HPDE6-E6E7 (cell line): ENCODE measurements at regions not wholly inside any gene's neighbourhood (a gene's known extent, or its start where the extent isn't known, plus 50 kb on each side); places are given as distances from the start of the nearest gene placed in this dataset.
"Not testable (repeated sequence)": the region's sequence is repeated elsewhere in the genome, so short reads cannot be mapped to it uniquely, and the experiment has no call there.

Experiments used
- DNase-seq: peaks from one replicate; pipeline ENCODE4 v3.0.0; 2011; ENCODE audit warnings: missing footprints; ENCODE audit errors: extremely low spot score

- DNase-seq: no peak
Observed at GRCh38 chr22:22058633-22059290, 76.2 kb upstream of the TOP3B start.

GRCh38 chr22:22057617-22058378, 75.2 kb upstream of the TOP3B start:
- no peak for DNase-seq

- DNase-seq: not testable (repeated sequence)
Observed at GRCh38 chr22:22056809-22057594, 74.4 kb upstream of the TOP3B start.

DNA sequence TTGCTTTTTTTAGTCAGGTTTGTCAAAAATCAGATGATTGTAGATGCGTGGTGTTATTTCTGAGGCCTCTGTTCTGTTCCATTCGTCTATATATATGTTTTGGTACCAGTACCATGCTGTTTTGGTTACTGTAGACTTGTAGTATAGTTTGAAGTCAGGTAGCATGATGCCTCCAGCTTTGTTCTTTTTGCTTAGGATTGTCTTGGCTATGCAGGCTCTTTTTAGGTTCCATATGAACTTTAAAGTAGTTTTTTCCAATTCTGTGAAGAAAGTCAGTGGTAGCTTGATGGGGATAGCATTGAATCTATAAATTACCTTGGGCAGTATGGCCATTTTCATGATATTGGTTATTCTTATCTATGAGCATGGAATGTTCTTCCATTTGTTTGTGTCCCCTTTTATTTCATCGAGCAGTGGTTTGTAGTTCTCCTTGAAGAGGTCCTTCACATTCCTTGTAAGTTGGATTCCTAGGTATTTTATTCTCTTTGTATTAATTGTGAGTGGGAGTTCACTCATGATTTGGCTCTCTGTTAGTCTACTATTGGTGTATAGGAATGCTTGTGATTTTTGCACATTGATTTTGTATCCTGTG, 70.1 kb upstream of the TOP3B start:
- not testable (repeated sequence) for DNase-seq

DNA sequence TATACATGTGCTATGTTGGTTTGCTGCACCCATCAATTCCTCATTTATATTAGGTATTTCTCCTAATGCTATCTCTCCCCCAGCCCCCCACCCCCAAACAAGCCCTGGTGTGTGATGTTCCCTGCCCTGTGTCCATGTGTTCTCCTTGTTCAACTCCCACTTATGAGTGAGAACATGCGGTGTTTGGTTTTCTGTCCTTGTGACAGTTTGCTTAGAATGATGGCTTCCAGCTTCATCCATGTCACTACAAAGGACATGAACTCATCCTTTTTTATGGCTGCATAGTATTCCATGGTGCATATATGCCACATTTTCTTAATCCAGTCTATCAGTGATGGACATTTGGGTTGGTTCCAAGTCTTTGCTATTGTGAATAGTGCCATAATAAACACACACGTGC, 68.4 kb upstream of the TOP3B start:
- not testable (repeated sequence) for DNase-seq

GRCh38 chr22:22050141-22050775, 67.7 kb upstream of the TOP3B start:
- no peak for DNase-seq

- DNase-seq: no peak
Observed at GRCh38 chr22:22049684-22050083, 67.1 kb upstream of the TOP3B start.

DNA sequence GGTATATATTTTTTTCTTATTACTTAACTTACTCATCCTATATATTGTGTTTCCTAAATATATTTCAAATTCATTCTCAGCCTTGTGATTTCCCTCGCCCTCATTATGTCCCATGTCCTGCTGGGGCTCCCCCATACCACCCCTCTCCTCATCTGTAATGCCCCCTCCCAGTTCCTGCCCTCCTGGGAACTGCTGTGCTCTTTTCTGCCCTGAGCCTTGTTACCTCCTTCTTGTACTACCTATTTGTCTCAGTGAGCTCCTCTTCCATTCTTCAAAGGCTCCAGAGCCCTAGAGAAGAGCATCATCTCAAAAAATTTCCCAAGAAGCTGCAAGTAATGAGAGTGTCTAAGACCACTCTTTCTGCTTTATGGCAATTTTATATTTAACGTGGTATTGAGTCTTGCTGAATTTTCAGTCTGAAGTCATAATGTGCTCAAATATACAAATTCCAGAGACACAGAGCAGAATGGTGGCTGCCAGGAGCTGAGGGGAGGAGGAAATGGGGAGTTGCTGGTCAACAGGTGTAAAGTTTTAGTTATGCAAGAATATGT, 66.5 kb upstream of the TOP3B start:
- DNase-seq: no peak

DNA sequence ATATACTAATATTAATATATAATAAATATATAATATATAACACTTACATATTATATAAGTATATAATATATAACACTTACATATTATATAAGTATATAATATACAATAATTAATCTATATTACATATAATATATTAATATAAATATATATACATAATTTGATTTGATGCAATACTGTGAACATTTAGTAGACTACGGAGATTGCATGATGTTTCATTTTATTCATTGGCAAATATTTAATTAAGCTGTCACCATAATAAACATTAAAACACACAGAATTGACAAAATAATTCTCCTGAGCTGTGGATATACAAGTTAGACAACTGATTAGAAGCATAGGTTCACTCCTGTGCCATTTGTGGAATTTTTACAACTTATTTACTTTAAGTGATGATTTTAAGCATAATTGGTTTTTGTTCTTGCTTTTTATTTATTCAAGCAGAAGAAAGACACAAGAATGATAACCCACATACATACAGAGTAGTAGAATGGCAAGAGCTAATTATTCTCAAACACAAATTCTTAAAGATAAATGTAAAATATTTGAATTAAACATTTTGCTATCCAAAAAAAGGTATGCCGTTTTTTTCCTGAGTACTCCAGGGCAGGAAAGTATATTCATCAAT, 65.8 kb upstream of the TOP3B start:
- DNase-seq: no peak

DNA sequence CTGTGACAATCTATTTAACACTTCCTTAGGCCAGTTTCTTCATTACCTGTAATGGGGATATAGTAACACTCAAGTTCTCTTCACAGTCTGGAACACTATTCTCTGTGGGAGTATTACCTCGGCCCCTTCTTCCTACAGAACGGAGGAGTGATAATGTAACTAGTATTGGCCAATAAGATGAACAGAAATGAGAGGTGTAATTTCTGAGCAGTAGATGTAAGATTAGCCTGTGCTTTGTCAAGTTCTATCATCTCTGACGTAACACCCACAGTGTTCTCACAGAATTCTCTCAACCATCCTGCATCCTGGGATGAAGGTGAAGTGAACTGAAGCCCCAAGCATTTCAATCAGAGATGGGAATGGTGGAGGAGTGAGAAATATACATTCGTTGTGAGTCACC, 65.2 kb upstream of the TOP3B start:
- DNase-seq: no peak

DNA sequence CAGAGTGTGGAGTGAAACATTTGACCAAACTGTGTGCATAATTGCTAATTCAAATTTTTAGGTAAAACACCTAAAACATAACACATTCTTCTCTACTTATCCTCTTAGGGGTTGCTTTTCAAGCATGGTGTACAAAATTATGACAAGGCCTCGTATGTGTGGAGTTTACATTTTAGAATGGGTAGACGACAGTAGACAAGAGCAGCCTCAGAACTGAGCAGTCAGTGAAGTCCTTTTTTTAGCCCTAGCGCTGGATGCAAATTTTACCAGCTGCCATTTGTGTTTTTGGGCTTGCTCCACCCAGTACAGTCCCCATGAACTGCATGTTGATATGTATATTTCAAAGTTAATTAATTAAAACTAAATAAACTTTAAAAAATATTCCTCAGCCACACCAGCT, 64.7 kb upstream of the TOP3B start:
- DNase-seq: no peak

DNA sequence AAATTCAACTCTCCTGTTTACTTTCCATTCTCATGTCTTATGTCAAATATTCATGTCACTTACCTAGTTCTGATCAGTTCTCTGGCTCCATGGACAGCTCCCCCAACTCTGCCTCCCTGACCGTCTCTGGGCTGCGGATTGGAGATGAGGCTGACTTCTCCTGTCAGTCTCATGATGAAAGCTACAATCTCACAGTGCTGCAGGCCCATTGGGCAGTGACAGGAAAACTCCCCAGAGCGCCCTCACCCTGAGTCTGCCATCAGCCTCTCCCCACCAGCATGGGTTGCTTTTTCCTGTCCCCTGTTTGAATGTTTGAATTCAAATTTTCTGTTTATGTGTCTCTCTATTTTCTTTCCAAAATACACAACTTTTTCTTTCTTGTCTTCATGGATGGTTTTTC, 63.8 kb upstream of the TOP3B start:
- no peak for DNase-seq

- DNase-seq: no peak
Observed at GRCh38 chr22:22045571-22046335, 63.2 kb upstream of the TOP3B start.

GRCh38 chr22:22044153-22044552, 61.6 kb upstream of the TOP3B start:
- DNase-seq: no peak

- no peak for DNase-seq
Observed at GRCh38 chr22:22043296-22044078, 60.9 kb upstream of the TOP3B start.

GRCh38 chr22:22042599-22043295, 60.2 kb upstream of the TOP3B start:
- no peak for DNase-seq

- no peak for DNase-seq
Observed at GRCh38 chr22:22042009-22042408, 59.4 kb upstream of the TOP3B start.

GRCh38 chr22:22040908-22041307, 58.3 kb upstream of the TOP3B start:
- DNase-seq: no peak

DNA sequence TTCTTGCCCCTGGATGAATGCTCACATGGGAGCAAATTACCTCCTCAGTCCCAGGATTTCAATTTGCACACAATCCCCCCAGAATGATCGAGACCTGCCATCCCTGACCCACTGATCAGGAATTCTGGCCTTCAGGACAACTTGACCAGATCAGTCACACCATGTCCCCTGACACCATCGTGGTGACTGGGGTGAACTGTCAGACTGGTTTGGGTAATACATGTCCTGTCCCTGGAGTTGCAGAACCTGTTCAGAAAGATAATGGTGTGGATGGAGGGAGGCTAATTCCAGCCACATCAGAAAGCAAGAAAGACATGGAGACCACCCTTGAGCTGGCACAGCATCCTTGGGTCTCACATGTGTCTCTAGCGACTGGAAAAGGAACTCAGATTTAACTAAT, 57.9 kb upstream of the TOP3B start:
- no peak for DNase-seq
